ENCODE measurements at regions not wholly inside any gene's neighbourhood (a gene's known extent, or its start where the extent isn't known, plus 50 kb on each side); places are given as distances from the start of the nearest gene placed in this dataset.
"Not testable (repeated sequence)": the region's sequence is repeated elsewhere in the genome, so short reads cannot be mapped to it uniquely, and the experiment has no call there.

- no peak for DNase-seq
These were observed 258.1 kb downstream of the PCNX1 start for GRCh38 chr14:71165121-71166031.

GRCh38 chr14:71166180-71166837 is 259.1 kb downstream of the PCNX1 start:
- DNase-seq = no peak

GRCh38 chr14:71167325-71167950 is 260.2 kb downstream of the PCNX1 start:
- not testable (repeated sequence) for DNase-seq

- DNase-seq = not testable (repeated sequence)
These were observed 260.9 kb downstream of the PCNX1 start for GRCh38 chr14:71168161-71168560.

GRCh38 chr14:71168564-71169427 is 261.5 kb downstream of the PCNX1 start:
- DNase-seq = no peak

GRCh38 chr14:71169861-71170260 is 262.6 kb downstream of the PCNX1 start:
- no peak for DNase-seq

- DNase-seq = no peak
These were observed 268.2 kb downstream of the PCNX1 start for GRCh38 chr14:71175491-71175890.

GRCh38 chr14:71179066-71179465 is 271.8 kb downstream of the PCNX1 start:
- DNase-seq = no peak

- DNase-seq = no peak
These were observed 273.1 kb downstream of the PCNX1 start for GRCh38 chr14:71180397-71180796.

GRCh38 chr14:71181215-71182003 is 274.1 kb downstream of the PCNX1 start:
- DNase-seq = no peak

GRCh38 chr14:71183876-71184689 is 276.8 kb downstream of the PCNX1 start:
- no peak for DNase-seq

- DNase-seq = no peak
These were observed 278.4 kb downstream of the PCNX1 start for GRCh38 chr14:71185637-71186036.

GRCh38 chr14:71187633-71188356 is 280.5 kb downstream of the PCNX1 start:
- no peak for DNase-seq

GRCh38 chr14:71190770-71191374 is 283.6 kb downstream of the PCNX1 start:
- DNase-seq = no peak

GRCh38 chr14:71193663-71194062 is 286.4 kb downstream of the PCNX1 start:
- DNase-seq = no peak

GRCh38 chr14:71194251-71194650 is 287.0 kb downstream of the PCNX1 start:
- DNase-seq = no peak

- DNase-seq = no peak
These were observed 289.7 kb downstream of the PCNX1 start for GRCh38 chr14:71196921-71197320.

GRCh38 chr14:71198687-71199086 is 291.4 kb downstream of the PCNX1 start:
- DNase-seq = no peak

- DNase-seq = no peak
These were observed 294.6 kb downstream of the PCNX1 start for GRCh38 chr14:71201840-71202239.

GRCh38 chr14:71202881-71203280 is 295.6 kb downstream of the PCNX1 start:
- no peak for DNase-seq
